Nephron progenitor cell (in vitro differentiated cells): ENCODE measurements at regions not wholly inside any gene's neighbourhood (a gene's known extent, or its start where the extent isn't known, plus 50 kb on each side); places are given as distances from the start of the nearest gene placed in this dataset.

Experiments
- DNase-seq: peaks from one replicate; pipeline ENCODE4 v3.0.0; 2021
- H3K27ac Mint-ChIP-seq: 2 replicates; pipeline ENCODE4 v1.8.0; 2021; ENCODE audit warnings: mild to moderate bottlenecking, moderate library complexity, mixed read lengths
- H3K27me3 Mint-ChIP-seq: 2 replicates; pipeline ENCODE4 v1.8.0; 2021; ENCODE audit warnings: mild to moderate bottlenecking, low read depth, mixed read lengths; ENCODE audit not compliant: poor library complexity
- H3K36me3 Mint-ChIP-seq: 2 replicates; pipeline ENCODE4 v1.8.0; 2021; ENCODE audit warnings: low read depth, mixed read lengths
- H3K4me1 Mint-ChIP-seq: 2 replicates; pipeline ENCODE4 v1.8.0; 2021; ENCODE audit warnings: mixed read lengths
- H3K4me3 Mint-ChIP-seq: 2 replicates; pipeline ENCODE4 v1.8.0; 2021; ENCODE audit warnings: mild to moderate bottlenecking, moderate library complexity, mixed read lengths
- H3K9me3 Mint-ChIP-seq: 2 replicates; pipeline ENCODE4 v1.8.0; 2021; ENCODE audit warnings: mild to moderate bottlenecking, moderate library complexity, mixed read lengths
- CTCF ChIP-seq: fragments of 200-600 bp; sonication (generic); IDR thresholded peaks from 2 replicates; pipeline ENCODE4 v1.5.0; 2021; ENCODE audit warnings: antibody characterized with exemption

GRCh38 chr16:17847234-17847795 is 376.6 kb upstream of the XYLT1 start:
- no peak for TF ChIP-seq CTCF
- no peak for DNase-seq
- H3K27me3 Mint-ChIP-seq, result peaks cover 4% of the 10 kb centered on the region
- no peak overlapping the region for H3K27ac Mint-ChIP-seq
- H3K36me3 Mint-ChIP-seq, result no peaks in the 10 kb centered on the region
- H3K4me1 Mint-ChIP-seq, result peaks cover 20% of the 10 kb centered on the region
- H3K9me3 Mint-ChIP-seq, result no peaks in the 10 kb centered on the region
- no peak overlapping the region for H3K4me3 Mint-ChIP-seq

GRCh38 chr16:17846030-17846429 is 375.3 kb upstream of the XYLT1 start:
- no peak for TF ChIP-seq CTCF
- no peaks in the 10 kb centered on the region for H3K36me3 Mint-ChIP-seq
- no peak overlapping the region for H3K27ac Mint-ChIP-seq
- peaks cover 4% of the 10 kb centered on the region for H3K9me3 Mint-ChIP-seq
- H3K4me1 Mint-ChIP-seq, result peaks cover 11% of the 10 kb centered on the region
- no peak overlapping the region for H3K4me3 Mint-ChIP-seq
- peaks cover 4% of the 10 kb centered on the region for H3K27me3 Mint-ChIP-seq
- DNase-seq, result no peak

GRCh38 chr16:17845031-17845430 is 374.3 kb upstream of the XYLT1 start:
- Mint-ChIP-seq H3K27me3 (peaks cover 8% of the 10 kb centered on the region), H3K27ac (no peak overlapping the region), H3K9me3 (peaks cover 8% of the 10 kb centered on the region), H3K4me3 (no peak overlapping the region), H3K4me1 (peaks cover 11% of the 10 kb centered on the region), H3K36me3 (no peaks in the 10 kb centered on the region)
- no peak for DNase-seq
- no peak for TF ChIP-seq CTCF

- H3K27me3 Mint-ChIP-seq, result peaks cover 8% of the 10 kb centered on the region
- TF ChIP-seq CTCF, result no peak
- no peak for DNase-seq
- no peak overlapping the region for H3K4me3 Mint-ChIP-seq
- H3K36me3 Mint-ChIP-seq, result no peaks in the 10 kb centered on the region
- H3K4me1 Mint-ChIP-seq, result peaks cover 21% of the 10 kb centered on the region
- peaks cover 8% of the 10 kb centered on the region for H3K9me3 Mint-ChIP-seq
- H3K27ac Mint-ChIP-seq, result no peak overlapping the region
Observed at GRCh38 chr16:17843905-17844304, 373.1 kb upstream of the XYLT1 start.

GRCh38 chr16:17839907-17840306 is 369.1 kb upstream of the XYLT1 start:
- H3K27ac Mint-ChIP-seq, result no peak overlapping the region
- no peak for TF ChIP-seq CTCF

GRCh38 chr16:17839272-17839671 is 368.5 kb upstream of the XYLT1 start:
- TF ChIP-seq CTCF, result no peak
- no peak overlapping the region for H3K27ac Mint-ChIP-seq
- H3K4me1 Mint-ChIP-seq, result peaks cover 32% of the 10 kb centered on the region
- DNase-seq, result no peak
- H3K36me3 Mint-ChIP-seq, result no peaks in the 10 kb centered on the region
- H3K9me3 Mint-ChIP-seq, result peaks cover 8% of the 10 kb centered on the region
- no peak overlapping the region for H3K4me3 Mint-ChIP-seq
- H3K27me3 Mint-ChIP-seq, result peaks cover 8% of the 10 kb centered on the region

More at GRCh38 chr16:17839907-17840306, 369.1 kb upstream of the XYLT1 start:
- Mint-ChIP-seq H3K4me1 (peaks cover 25% of the 10 kb centered on the region), H3K36me3 (no peaks in the 10 kb centered on the region), H3K27me3 (peaks cover 8% of the 10 kb centered on the region), H3K9me3 (peaks cover 8% of the 10 kb centered on the region), H3K4me3 (no peak overlapping the region)
- no peak for DNase-seq
